Keratinocyte (primary cell): ENCODE measurements at regions not wholly inside any gene's neighbourhood (a gene's known extent, or its start where the extent isn't known, plus 50 kb on each side); places are given as distances from the start of the nearest gene placed in this dataset.

ENCODE experiments used
- EZH2 ChIP-seq: IDR thresholded peaks from one replicate; pipeline ENCODE4 v1.6.1; 2012; ENCODE audit warnings: inconsistent platforms, mild to moderate bottlenecking, low read length, moderate library complexity
- TF ChIP-seq, protein P1 (sequence below), 3 experiments: IDR thresholded peaks in 1 of 3; conservative IDR thresholded peaks in 1 of 3; optimal IDR thresholded peaks in 1 of 3; 2 replicates in 2 of 3; 3 replicates in 1 of 3; pipeline versions ENCODE3 to v1.5.1; 2011; ENCODE audit warnings: low read length in 3 of 3, mild to moderate bottlenecking in 3 of 3, moderate library complexity in 2 of 3, control low read depth in 1 of 3, inconsistent platforms in 1 of 3; ENCODE audit not compliant: insufficient read depth in 2 of 3; ENCODE audit errors: extremely low read depth in 1 of 3

DNA sequence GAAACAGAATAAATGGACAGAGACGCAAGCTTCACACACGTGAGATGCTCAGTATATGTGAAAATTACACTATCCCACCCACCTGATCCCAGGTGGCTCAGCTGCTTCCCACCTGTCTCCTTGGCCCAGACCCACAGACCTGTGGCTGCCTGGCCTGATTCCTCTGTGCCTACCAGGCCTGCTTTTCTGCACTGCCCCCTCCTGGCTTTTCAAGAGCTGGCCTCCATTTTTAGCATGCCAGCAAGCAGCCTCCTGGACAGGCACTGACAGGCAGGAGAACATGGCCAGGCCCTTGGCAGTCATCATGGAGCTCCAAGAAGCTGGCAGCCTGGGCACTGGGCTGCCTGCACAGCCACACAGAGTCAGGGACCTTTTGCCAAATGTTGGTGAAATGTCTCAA is 79.5 kb upstream of the HMGXB4 start:
- TF ChIP-seq, protein P1, sequence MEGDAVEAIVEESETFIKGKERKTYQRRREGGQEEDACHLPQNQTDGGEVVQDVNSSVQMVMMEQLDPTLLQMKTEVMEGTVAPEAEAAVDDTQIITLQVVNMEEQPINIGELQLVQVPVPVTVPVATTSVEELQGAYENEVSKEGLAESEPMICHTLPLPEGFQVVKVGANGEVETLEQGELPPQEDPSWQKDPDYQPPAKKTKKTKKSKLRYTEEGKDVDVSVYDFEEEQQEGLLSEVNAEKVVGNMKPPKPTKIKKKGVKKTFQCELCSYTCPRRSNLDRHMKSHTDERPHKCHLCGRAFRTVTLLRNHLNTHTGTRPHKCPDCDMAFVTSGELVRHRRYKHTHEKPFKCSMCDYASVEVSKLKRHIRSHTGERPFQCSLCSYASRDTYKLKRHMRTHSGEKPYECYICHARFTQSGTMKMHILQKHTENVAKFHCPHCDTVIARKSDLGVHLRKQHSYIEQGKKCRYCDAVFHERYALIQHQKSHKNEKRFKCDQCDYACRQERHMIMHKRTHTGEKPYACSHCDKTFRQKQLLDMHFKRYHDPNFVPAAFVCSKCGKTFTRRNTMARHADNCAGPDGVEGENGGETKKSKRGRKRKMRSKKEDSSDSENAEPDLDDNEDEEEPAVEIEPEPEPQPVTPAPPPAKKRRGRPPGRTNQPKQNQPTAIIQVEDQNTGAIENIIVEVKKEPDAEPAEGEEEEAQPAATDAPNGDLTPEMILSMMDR (optimal IDR thresholded peaks at IDR 0.05 in 1 of 3, IDR thresholded peaks at IDR 0.05 in 1 of 3, conservative IDR thresholded peaks at IDR 0.05 in 1 of 3; ENCODE audit: extremely low read depth in 1 of 3, insufficient read depth in 2 of 3, low read length in 3 of 3): peak in 2 of 3 experiments; percentile 32 to 46
- TF ChIP-seq EZH2: no peak
